IPS-18c (cell line): ENCODE measurements at regions not wholly inside any gene's neighbourhood (a gene's known extent, or its start where the extent isn't known, plus 50 kb on each side); places are given as distances from the start of the nearest gene placed in this dataset.
"Not testable (repeated sequence)": the region's sequence is repeated elsewhere in the genome, so short reads cannot be mapped to it uniquely, and the experiment has no call there.

ENCODE experiments used
- H3K4me3 ChIP-seq: 2 replicates; pipeline ENCODE4 v1.7.0; 2013; ENCODE audit warnings: low read depth, mild to moderate bottlenecking, low read length, moderate library complexity; ENCODE audit not compliant: insufficient read depth
- H3K9me3 ChIP-seq: one replicate; pipeline ENCODE4 v1.6.1; 2013; ENCODE audit warnings: mild to moderate bottlenecking, low read length, moderate library complexity; ENCODE audit not compliant: control insufficient read depth, insufficient read depth

DNA sequence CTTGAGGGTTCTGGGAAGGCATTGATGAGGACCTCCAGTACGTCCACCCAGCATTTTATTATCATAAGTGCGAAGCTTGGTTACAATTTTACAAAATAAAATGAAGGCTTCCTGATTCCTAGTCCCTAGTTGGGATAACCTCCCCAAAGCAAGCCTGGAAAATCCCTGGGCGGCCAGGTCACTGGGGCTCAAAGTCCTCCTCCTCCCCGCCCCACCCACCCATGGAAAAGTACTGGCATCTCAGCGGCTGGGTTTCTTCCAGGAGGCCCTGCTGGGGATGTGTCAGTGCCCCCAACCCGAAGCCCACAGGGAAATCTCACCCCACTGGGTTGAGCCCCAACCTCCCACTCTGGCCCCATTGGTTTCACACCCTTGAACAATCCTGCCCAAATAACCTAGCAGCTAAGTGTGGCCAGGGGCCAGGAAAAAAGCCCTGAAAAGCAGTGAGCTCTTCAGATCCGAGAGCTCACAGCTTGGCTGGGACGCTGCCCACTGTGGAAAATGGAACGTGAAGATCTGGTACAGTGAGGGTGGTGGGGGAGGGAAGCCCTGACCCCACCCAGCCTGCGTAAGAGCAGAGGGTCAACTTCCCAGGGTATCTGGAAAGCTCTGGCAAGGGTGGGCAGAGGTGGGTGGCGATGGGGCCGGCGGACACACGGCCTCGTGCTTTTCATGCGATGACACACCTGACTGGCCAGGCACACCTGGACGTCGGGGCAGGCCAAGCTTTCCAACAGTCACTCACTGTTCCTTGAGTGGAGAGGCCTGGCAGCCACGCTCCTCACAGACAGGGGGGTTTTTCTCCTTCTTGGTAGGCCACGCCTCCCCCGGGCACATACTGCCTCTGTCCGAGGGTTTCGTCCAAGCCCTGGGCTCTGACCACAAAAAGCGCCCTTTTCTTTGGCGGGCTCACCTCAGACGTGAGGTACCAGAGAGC, 324.5 kb downstream of the SOX9 start:
- no peaks in the 10 kb centered on the region for H3K9me3 ChIP-seq
- no peak overlapping the region for H3K4me3 ChIP-seq

DNA sequence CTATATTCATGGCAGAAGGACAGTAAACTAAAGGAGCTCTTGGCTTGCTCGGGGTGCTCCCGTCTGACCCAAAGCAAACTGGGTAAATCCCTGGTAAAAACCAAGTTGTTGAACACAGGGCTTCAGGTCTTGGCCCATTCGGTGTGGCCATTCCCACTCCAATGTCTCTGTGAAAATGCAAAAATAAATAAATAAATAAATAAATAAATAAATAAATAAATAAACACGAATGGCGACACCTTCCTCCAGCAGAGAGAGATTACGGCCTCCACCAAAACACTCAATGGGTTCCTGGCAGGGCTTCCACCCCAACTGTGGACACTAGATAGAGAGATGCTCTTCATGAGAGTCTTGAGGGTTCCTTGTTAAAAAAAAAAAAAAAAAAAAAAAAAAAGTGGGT, 325.3 kb downstream of the SOX9 start:
- no peaks in the 10 kb centered on the region for H3K9me3 ChIP-seq
- H3K4me3 ChIP-seq: no peak overlapping the region

DNA sequence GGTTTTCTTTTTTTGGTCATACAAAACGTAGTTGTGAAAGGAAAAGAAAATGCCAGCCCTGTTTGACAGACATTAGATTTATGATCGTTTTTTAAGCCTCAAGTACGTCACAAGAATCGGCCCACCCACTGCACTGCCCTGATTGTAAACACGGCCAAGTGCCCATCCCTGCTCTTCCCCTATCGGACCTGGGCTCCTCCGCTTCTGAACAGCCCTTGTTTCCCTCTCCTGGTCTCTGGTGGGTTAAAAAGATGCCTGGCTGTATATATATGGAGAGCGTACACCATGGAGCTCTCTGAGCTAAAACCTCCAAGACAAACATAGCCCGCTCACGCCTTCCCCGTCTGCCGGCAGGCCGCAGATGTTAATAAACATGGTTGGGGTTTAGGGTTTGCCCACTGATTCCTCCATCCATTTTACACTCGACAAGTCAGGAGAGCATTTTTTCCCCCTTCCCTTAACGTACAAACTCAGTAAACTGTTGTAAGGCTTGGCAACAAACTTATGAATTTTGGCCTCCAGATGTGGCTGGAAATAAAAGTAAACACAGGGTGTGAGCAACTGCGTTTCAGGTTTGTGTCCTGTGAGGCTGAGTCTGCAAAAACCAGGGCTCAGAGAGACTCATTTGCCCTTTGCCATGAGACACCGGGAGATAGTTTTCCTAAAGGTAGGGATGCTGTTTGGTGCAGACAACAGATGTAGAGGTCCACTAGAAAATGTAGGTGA, 325.9 kb downstream of the SOX9 start:
- no peaks in the 10 kb centered on the region for H3K9me3 ChIP-seq
- no peak overlapping the region for H3K4me3 ChIP-seq

DNA sequence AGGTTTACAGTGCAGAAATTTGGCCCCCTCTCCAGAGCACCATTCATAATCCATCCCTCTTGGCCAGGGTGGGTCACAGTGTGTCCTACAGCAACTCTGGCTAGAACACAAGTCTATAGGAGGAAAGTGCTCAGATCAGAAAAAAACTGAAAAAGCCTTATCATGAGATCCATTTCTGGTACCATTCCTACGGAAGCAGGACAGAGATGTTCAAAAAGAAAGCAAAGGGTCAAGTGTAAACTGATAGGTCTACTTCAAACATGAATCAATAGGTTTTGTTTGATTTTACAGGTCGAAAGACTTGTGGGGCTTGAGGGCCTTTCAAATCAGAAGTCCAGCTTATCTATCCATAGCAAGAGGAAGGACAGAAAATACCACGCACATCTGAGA, 326.4 kb downstream of the SOX9 start:
- Histone ChIP-seq H3K9me3 (no peaks in the 10 kb centered on the region), H3K4me3 (no peak overlapping the region)

DNA sequence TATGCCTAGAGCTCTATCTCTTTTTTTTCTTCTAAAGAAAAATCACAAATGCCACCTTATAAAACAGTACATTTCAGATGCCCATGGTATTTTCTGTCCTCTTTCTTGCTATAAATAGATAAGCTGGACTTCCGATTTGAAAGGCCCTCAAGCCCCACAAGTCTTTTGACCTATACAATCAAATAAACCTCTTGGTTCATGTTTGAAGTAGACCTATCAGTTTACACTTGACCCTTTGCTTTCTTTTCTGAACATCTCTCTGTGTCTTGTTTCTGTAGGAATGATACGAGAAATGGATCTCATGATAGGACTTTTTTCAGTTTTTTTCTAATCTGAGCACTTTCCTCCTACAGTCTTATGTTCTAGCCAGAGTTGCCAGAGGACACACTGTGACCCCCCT, 327.2 kb downstream of the SOX9 start:
- Histone ChIP-seq H3K9me3 (no peaks in the 10 kb centered on the region), H3K4me3 (no peak overlapping the region)

DNA sequence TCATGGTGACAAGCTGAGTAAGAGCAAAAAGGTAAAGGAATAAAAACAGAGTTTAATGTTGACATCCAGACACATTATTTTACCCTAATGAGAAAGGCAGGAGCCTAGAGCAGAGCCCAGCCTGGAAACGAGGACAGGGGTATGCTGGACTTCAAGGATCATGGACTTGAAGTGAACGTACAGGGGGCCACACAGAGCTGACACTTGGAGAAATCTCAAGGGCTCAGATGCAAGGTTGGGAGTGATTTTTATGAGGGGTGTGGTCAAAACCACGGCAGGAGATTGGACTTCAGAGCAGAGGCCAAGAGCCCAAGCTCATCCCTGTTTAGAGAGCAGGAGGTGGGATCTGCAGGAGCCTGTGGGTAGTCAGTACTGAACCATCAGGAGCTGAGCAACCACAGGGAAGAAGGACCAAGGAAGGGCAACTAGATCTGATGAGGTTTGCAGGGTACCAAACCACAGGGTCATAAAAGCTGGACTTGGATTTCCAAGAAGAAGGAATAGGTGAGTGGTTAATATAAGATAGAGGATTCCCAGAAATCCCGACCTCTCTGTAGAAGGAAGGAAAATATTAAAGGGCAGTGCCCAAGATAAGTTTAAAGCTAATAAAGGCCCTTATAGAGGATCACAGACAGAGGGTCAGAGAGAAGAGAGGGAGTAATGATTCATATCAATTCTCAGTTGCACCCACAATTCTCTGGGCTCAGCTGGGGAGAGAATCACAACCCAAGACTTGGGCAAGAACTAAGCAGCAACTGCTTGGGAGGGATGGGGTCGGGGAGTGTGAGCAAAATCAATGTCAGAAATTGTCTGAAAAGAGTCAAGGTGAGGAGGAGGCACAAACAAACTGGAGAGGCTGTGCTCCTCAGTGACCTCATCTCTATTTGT, 331.7 kb downstream of the SOX9 start:
- Histone ChIP-seq H3K9me3 (no peaks in the 10 kb centered on the region), H3K4me3 (no peak overlapping the region)

DNA sequence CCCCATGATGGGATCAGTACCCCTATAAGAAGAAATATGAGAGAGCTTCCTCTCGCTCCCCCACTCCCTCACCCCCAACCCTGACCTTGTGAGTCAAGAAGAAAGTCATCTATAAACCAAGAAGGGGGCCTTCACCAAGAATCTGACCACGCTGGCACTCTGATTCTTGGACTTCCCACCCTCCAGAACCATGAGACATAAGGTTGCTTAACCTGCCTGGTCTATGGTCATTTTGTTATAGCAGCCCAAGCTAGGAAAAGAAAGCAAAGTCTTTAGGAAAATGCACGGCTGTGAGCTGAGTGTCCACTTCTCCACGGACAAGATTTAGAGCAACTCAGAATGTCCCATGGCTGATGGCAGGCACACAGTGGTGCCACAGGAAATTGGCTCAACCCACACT, 333.5 kb downstream of the SOX9 start:
- H3K4me3 ChIP-seq: no peak overlapping the region
- no peaks in the 10 kb centered on the region for H3K9me3 ChIP-seq

DNA sequence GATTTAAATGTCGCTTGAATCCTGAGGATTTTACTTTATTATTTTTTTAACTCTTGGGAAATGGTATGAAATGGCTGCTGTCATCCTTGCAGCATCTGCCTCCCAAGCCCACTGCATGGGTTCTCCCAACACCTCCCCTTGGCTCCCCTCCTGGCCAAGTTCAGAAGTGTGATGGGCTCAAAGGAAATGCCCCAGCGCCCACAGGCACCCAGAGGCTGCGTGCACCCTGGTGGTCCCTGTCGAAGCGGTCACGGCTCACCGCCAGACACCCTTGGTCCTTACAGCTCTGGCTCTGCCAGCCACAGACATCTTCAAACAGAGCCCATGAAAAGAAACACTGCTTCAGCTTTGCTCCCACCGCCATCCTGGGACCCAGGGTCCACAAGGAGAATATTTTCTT, 334.7 kb downstream of the SOX9 start:
- Histone ChIP-seq H3K4me3 (no peak overlapping the region), H3K9me3 (no peaks in the 10 kb centered on the region)

DNA sequence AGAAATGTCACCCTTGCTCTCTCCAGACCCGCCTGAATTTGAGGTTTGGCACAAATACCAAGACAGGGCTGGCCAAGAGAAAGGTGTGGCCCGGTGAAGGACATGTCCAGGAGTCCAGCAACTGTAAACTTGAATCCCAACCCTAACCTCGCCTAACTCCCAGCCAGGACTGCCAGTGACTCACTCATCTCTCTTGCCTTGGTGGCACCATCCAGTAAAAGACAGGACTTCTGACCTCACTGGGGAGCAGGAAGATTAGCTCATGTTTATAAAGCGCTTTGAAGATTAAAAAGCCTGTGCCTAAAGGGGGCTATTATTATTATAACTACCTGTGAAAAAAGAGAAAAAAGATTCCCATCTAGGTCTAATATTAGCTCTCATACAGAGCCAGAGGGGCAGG, 335.3 kb downstream of the SOX9 start:
- no peak overlapping the region for H3K4me3 ChIP-seq
- H3K9me3 ChIP-seq: no peaks in the 10 kb centered on the region

DNA sequence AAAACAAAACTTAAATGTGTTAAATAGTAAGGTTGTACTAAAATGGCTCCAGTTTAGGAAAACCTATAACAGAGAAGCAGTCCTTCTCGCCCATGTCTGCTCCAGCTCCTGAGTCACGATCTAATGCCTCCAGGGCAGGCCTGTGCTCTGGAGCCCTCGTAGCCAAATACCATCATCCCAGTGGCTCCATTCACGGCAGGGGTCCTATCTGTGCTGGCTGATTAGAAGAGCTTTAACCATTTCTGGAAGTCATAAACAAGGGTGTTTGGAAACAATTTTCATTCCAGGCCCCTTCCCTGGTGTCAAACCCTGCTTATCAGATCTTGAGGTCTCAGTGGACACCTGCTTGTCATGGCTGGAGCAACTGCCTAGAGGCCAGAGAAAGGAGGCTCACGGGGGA, 336.9 kb downstream of the SOX9 start:
- H3K9me3 ChIP-seq: peaks cover 2% of the 10 kb centered on the region
- no peak overlapping the region for H3K4me3 ChIP-seq

DNA sequence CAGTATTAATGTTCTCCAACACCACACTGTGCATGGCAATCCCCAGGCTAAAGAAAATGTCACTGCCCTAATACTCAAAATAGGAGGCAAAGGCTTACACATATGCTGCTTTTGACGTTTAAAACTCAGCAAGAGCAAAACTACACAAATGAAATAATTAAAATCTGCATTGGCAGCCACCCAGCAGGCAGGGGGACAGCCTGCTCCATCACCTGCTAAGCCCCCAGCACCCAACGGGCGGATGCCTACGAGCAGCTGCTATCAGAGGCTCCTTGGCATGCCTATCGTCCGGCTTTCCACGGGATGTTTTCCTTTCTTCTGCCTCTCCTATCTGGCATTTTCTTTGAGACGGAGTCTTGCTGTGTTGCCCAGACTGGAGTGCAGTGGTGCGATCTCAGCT, 337.5 kb downstream of the SOX9 start:
- Histone ChIP-seq H3K4me3 (no peak overlapping the region), H3K9me3 (peaks cover 5% of the 10 kb centered on the region)

DNA sequence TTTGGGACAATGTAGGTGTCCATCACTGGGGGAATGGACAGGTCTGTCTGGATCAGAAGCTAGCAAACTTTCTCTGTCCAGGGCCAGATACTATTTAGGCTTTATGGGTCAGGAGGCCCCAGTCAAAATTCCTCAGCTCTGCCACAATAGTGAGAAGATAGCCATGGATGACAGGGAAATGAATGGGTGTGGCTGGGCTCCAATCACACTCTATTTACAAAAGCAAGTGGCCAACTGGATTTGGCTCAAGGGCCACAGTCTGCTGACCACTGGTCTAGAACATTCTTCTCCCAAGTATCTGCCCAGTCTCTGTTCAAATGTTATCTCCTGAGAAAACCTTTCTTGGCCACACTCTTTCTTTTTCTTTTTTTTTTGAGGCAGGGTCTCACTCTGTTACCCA, 339.9 kb downstream of the SOX9 start:
- Histone ChIP-seq H3K4me3 (no peak overlapping the region), H3K9me3 (peaks cover 5% of the 10 kb centered on the region)

DNA sequence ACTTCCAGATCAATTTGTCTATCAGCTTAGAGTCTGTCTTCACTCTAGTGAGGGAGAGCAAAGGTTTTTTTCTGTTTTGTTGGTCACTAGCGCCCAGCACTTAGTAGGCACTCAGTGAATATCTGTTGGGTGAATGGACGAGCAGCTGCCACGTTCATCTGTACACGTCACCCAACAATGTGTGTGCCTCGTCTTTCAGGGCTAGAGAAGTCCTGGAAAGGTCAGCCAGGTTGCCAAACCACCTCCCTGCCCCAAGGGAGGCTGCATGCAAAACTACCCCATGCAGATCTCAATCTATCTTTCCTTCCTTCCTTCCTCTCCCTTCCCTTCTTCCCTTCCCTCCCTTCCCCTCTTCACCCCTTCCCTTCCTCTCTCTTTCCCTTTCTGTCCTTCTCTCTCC, 340.9 kb downstream of the SOX9 start:
- H3K4me3 ChIP-seq: no peak overlapping the region
- peaks cover 5% of the 10 kb centered on the region for H3K9me3 ChIP-seq

DNA sequence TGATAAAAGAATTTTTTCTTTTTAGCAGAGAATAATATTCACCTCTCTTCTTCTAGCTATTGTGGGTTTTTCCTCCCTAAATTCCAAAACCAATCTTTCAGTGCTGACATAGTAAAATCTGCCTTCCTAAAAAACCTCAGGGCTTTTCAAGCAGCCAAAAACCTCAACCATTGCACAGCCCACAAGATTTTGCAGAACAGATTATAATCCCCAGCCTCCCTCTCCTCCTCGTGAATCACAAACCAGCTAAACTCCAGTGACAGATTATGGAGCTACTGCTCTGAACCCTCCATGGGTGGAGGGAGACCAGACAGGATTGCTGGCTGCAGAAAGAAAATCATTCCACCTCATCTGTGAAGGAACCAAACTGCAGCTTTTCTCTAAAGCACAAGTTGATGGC, 341.6 kb downstream of the SOX9 start:
- Histone ChIP-seq H3K9me3 (peaks cover 5% of the 10 kb centered on the region), H3K4me3 (no peak overlapping the region)

DNA sequence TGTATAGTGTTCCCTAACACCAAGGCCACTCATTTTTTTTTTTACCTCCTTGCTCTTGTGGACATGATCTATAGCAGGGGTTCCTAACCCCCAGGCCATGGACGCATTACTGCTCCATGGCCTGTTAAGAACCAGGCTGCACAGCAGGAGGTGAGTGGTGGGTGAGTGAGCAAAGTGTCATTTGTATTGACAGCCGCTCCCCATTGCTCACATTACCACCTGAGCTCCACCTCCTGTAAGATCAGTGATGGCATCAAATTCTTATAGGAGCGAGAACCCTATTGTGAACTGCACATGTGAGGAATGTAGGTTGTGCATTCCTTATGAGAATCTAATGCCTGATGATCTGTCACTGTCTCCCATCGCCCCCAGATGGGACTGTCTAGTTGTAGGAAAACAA, 342.0 kb downstream of the SOX9 start:
- H3K4me3 ChIP-seq: no peak overlapping the region

DNA sequence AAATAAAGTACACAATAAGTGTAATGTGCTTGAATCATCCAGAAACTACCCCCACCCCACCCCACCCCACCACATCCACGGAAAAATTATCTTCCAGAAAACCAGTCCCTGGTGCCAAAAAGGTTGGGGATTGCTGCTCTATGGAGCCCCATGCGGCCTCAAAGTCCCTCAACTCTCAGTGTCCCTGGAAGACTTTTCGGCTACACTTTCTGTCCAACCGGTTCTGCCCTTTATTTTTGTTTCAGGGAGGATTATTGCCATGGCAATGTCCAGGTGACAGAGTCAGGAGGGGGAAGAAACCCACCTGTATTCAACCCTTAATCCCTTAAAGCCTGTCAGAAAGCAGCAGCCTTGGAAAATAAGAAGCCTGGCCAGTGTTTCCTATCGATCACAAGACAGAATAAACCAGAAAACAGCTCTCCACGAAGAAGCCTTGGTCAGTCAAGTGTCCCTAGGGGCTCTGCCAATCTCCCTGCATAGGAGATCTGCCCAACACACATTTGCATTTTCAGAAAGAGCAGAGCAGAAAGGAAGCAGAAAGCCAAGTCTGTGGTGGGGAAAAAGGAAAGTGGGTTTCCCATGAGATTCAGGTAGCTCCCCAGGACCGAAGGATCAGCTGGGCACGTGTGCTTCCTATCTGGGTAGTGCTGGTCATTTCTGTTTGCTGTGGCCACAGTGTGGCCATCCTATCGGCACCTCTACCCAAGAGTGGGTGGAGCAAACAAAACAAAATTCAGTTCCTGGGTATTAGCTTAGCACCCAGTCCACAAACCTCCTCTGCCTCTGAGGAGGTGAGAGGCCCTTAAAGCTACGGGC, 342.7 kb downstream of the SOX9 start:
- H3K4me3 ChIP-seq: no peak overlapping the region
- H3K9me3 ChIP-seq: peaks cover 5% of the 10 kb centered on the region

More for the DNA sequence above, 342.0 kb downstream of the SOX9 start:
- peaks cover 5% of the 10 kb centered on the region for H3K9me3 ChIP-seq

DNA sequence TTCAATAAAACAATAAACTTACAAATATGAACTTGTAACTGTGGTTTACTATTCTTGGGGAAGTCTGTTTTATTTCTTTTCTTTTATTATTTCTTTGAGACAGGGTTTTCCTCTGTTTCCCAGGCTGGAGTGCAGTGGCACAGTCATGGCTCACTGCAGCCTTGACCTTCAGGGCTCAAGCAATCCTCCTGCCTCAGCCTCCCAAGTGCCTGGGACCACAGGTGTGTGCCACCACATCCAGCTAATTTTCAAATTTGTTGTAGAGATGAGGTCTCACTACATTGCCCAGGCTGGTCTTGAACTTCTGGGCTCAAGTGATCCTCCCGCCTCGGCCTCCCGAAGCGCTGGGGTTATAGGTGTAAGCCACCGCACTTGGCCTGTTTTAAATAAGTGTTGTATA, 343.4 kb downstream of the SOX9 start:
- H3K4me3 ChIP-seq, H3K9me3 ChIP-seq: not testable (repeated sequence)
